B cell (primary cell): ENCODE measurements at regions not wholly inside any gene's neighbourhood (a gene's known extent, or its start where the extent isn't known, plus 50 kb on each side); places are given as distances from the start of the nearest gene placed in this dataset.

Experiments used
- ATAC-seq: fragments of 200-7000 bp; cut with Tn5 transposase; one replicate; pipeline ENCODE4 v1.10.0; 2021; ENCODE audit warnings: low read depth, mild to moderate bottlenecking, moderate number of reproducible peaks, moderate library complexity
- CTCF ChIA-PET: fragments of 350-600 bp; sonication (Branson Sonifier 250); formaldehyde crosslinking; loops from one replicate; lab custom pipeline; 2021; ENCODE audit warnings: antibody characterized with exemption, inconsistent platforms; lab: Charles Lee
- POLR2A ChIA-PET: fragments of 350-600 bp; sonication (Branson Sonifier 250); formaldehyde crosslinking; loops from one replicate; lab custom pipeline; 2021; ENCODE audit warnings: antibody characterized with exemption; lab: Charles Lee
- DNase-seq: peaks from one replicate; pipeline ENCODE4 v3.0.0; 2013
- H2AFZ ChIP-seq: 2 replicates; pipeline ENCODE4 v1.6.1; 2012; ENCODE audit warnings: mild to moderate bottlenecking, low read depth, low read length; ENCODE audit not compliant: insufficient read depth, poor library complexity, severe bottlenecking
- H3K27ac ChIP-seq, 2 donors: 1 replicate in 1 of 2; 2 replicates in 1 of 2; pipeline ENCODE4 v1.5.1; 2012 to 2013; ENCODE audit warnings: low read length in 2 of 2, mild to moderate bottlenecking in 2 of 2, moderate library complexity in 1 of 2
- H3K27me3 ChIP-seq, 4 experiments: fragments of 200-600 bp in 1 of 4; sonication (generic) in 1 of 4; replicated peaks in 1 of 4; 1 replicate in 2 of 4; 2 replicates in 2 of 4; pipeline versions ENCODE4 v1.6.1 to v1.7.0; 2013 to 2016; ENCODE audit warnings: low read length in 3 of 4, mild to moderate bottlenecking in 2 of 4, mixed read lengths in 1 of 4, moderate library complexity in 1 of 4; ENCODE audit not compliant: insufficient read depth in 4 of 4, control insufficient read depth in 3 of 4; ENCODE audit errors: control extremely low read depth in 1 of 4
- H3K36me3 ChIP-seq, 2 experiments: replicated peaks in 1 of 2; 1 replicate in 1 of 2; 2 replicates in 1 of 2; pipeline versions ENCODE4 v1.6.1 to v1.7.1; 2013; ENCODE audit warnings: low read length in 1 of 2; ENCODE audit not compliant: insufficient read depth in 2 of 2, control insufficient read depth in 1 of 2; ENCODE audit errors: control extremely low read depth in 1 of 2, extremely low read depth in 1 of 2
- H3K4me1 ChIP-seq, 2 donors: fragments of 200-600 bp in 1 of 2; sonication (generic) in 1 of 2; 1 replicate in 1 of 2; 2 replicates in 1 of 2; pipeline versions ENCODE4 v1.5.1 to v1.6.1; 2013 to 2017; ENCODE audit warnings: low read length in 2 of 2; ENCODE audit not compliant: control insufficient read depth in 2 of 2, insufficient read depth in 2 of 2
- H3K4me2 ChIP-seq: replicated peaks from 2 replicates; pipeline ENCODE3; 2012; ENCODE audit warnings: mild to moderate bottlenecking, low read depth, low read length; ENCODE audit not compliant: poor library complexity, severe bottlenecking
- H3K4me3 ChIP-seq, 5 experiments: fragments of 200-600 bp in 1 of 5; sonication (generic) in 1 of 5; 1 replicate in 3 of 5; 2 replicates in 2 of 5; pipeline versions ENCODE4 v1.5.1 to v1.7.0; 2011 to 2016; ENCODE audit warnings: low read length in 4 of 5, mild to moderate bottlenecking in 4 of 5, low read depth in 2 of 5, control low read depth in 1 of 5, moderate library complexity in 1 of 5; ENCODE audit not compliant: insufficient read depth in 1 of 5; ENCODE audit errors: control extremely low read depth in 1 of 5, extremely low read depth in 1 of 5
- H3K79me2 ChIP-seq: fragments of 200-600 bp; sonication (generic); one replicate; pipeline ENCODE4 v1.6.0; 2016; ENCODE audit warnings: low read length; ENCODE audit not compliant: control insufficient read depth, insufficient read depth
- H3K9ac ChIP-seq: fragments of 200-600 bp; sonication (generic); 2 replicates; pipeline ENCODE4 v1.6.1; 2017; ENCODE audit warnings: mild to moderate bottlenecking, low read length, moderate library complexity
- H3K9me3 ChIP-seq, 3 donors: one replicate each; pipeline versions ENCODE4 v1.6.1 to v1.7.1; 2013; ENCODE audit warnings: low read length in 2 of 3; ENCODE audit not compliant: control insufficient read depth in 2 of 3, insufficient read depth in 1 of 3; ENCODE audit errors: control extremely low read depth in 1 of 3
- H4K20me1 ChIP-seq: 2 replicates; pipeline ENCODE4 v1.6.0; 2012; ENCODE audit warnings: mild to moderate bottlenecking, low read length; ENCODE audit not compliant: insufficient read depth, control insufficient read depth, poor library complexity, severe bottlenecking
- H3K27ac Mint-ChIP-seq: one replicate; pipeline ENCODE4 v1.8.0; 2021; ENCODE audit warnings: mixed read lengths
- H3K27me3 Mint-ChIP-seq: one replicate; pipeline ENCODE4 v1.8.0; 2021; ENCODE audit warnings: mixed read lengths
- H3K4me1 Mint-ChIP-seq: one replicate; pipeline ENCODE4 v1.8.0; 2021; ENCODE audit warnings: mixed read lengths
- H3K4me3 Mint-ChIP-seq: one replicate; pipeline ENCODE4 v1.8.0; 2021; ENCODE audit warnings: mixed read lengths
- H3K9me3 Mint-ChIP-seq: one replicate; pipeline ENCODE4 v1.8.0; 2022; ENCODE audit warnings: mixed read lengths; ENCODE audit not compliant: insufficient read depth
- CTCF ChIP-seq: fragments of 200-600 bp; IDR thresholded peaks from one replicate; pipeline ENCODE4 v1.8.0; 2022; ENCODE audit warnings: antibody characterized with exemption, mild to moderate bottlenecking
- EZH2 ChIP-seq: IDR thresholded peaks from 2 replicates; pipeline ENCODE4 v1.6.1; 2012; ENCODE audit warnings: borderline replicate concordance, low read depth, mild to moderate bottlenecking, moderate library complexity, low read length; ENCODE audit not compliant: insufficient read depth, poor library complexity, severe bottlenecking
- WGBS: methylation state at CpG from one replicate; pipeline ENCODE4 v1.1.5; 2013; ENCODE audit warnings: missing lambda C conversion rate; ENCODE audit not compliant: insufficient coverage; 5-methylcytosine and 5-hydroxymethylcytosine counted together
- intact Hi-C: fragments of 100-400 bp; cut with micrococcal nuclease; formaldehyde crosslinking; loops from one replicate; pipeline ENCODE4 v1.10.0; 2022

- H3K27ac Mint-ChIP-seq = no peak overlapping the region
- DNase-seq = no peak
- intact Hi-C loops = no loop called here
- no peaks in the 10 kb centered on the region for H3K36me3 ChIP-seq
- no peak overlapping the region for H3K27ac ChIP-seq
- ChIA-PET CTCF (no interaction called here), POLR2A (no interaction called here)
- H3K4me1 ChIP-seq = no peaks in the 10 kb centered on the region
- H3K79me2 ChIP-seq = no peaks in the 10 kb centered on the region
- H3K9ac ChIP-seq = no peak overlapping the region
- peaks cover 2 to 10% (median 3%) of the 10 kb centered on the region in 3 donors for H3K9me3 ChIP-seq
- no peak overlapping the region for H3K4me3 Mint-ChIP-seq
- no peak overlapping the region for H3K4me2 ChIP-seq
- H3K4me3 ChIP-seq = no peak overlapping the region
- H3K9me3 Mint-ChIP-seq = peaks cover 12% of the 10 kb centered on the region
- H4K20me1 ChIP-seq = no peaks in the 10 kb centered on the region
- H3K4me1 Mint-ChIP-seq = no peaks in the 10 kb centered on the region
- H2AFZ ChIP-seq = no peak overlapping the region
- no peaks in the 10 kb centered on the region for H3K27me3 ChIP-seq
- no peak for ATAC-seq
- no peaks in the 10 kb centered on the region for H3K27me3 Mint-ChIP-seq
- no peak for TF ChIP-seq CTCF
These were observed 1298.0 kb upstream of the RAG2 start for GRCh38 chr11:37896016-37896415.

- ChIA-PET CTCF (no interaction called here), POLR2A (no interaction called here)
- Histone ChIP-seq H3K4me2 (no peak overlapping the region), H2AFZ (no peak overlapping the region), H4K20me1 (no peaks in the 10 kb centered on the region), H3K27me3 (no peaks in the 10 kb centered on the region), H3K4me3 (no peak overlapping the region), H3K27ac (no peak overlapping the region), H3K4me1 (no peaks in the 10 kb centered on the region), H3K36me3 (no peaks in the 10 kb centered on the region), H3K9ac (no peak overlapping the region), H3K9me3 (peaks cover 0 to 4% (median 0%) of the 10 kb centered on the region in 3 donors), H3K79me2 (no peaks in the 10 kb centered on the region)
- H3K4me3 Mint-ChIP-seq = no peak overlapping the region
- no peak for TF ChIP-seq CTCF
- no peak for TF ChIP-seq EZH2
- H3K27me3 Mint-ChIP-seq = no peaks in the 10 kb centered on the region
- H3K9me3 Mint-ChIP-seq = peaks cover 4% of the 10 kb centered on the region
- no peak overlapping the region for H3K27ac Mint-ChIP-seq
- no peaks in the 10 kb centered on the region for H3K4me1 Mint-ChIP-seq
- no CpG with 5 or more reads among the region's 3 CpGs for WGBS
- DNase-seq = no peak
- intact Hi-C loops = no loop called here
- no peak for ATAC-seq
These were observed 1283.7 kb upstream of the RAG2 start for GRCh38 chr11:37881741-37882140.
